CD4-positive, alpha-beta T cell (primary cell): ENCODE measurements at regions not wholly inside any gene's neighbourhood (a gene's known extent, or its start where the extent isn't known, plus 50 kb on each side); places are given as distances from the start of the nearest gene placed in this dataset.
"Not testable (repeated sequence)": the region's sequence is repeated elsewhere in the genome, so short reads cannot be mapped to it uniquely, and the experiment has no call there.

Source experiments
- ATAC-seq: fragments of 200-7000 bp; cut with Tn5 transposase; one replicate; pipeline ENCODE4 v1.10.0; 2022; ENCODE audit warnings: mild to moderate bottlenecking; ENCODE audit not compliant: poor library complexity
- CTCF ChIA-PET: fragments of 350-600 bp; sonication (Branson Sonifier 250); formaldehyde crosslinking; loops from one replicate; lab custom pipeline; 2021; ENCODE audit warnings: antibody characterized with exemption, inconsistent platforms; lab: Charles Lee
- POLR2A ChIA-PET: fragments of 350-600 bp; sonication (Branson Sonifier 250); formaldehyde crosslinking; loops from one replicate; lab custom pipeline; 2021; ENCODE audit warnings: antibody characterized with exemption, inconsistent platforms; lab: Charles Lee
- DNase-seq, 14 experiments: peaks; one replicate each; pipeline ENCODE4 v3.0.0-alpha.2; 2013 to 2020; ENCODE audit warnings: mixed read lengths in 2 of 14
- H3K27ac ChIP-seq, 2 donors: one replicate each; pipeline versions ENCODE4 v1.5.1 to v1.7.0; 2013; ENCODE audit warnings: low read length in 2 of 2, low read depth in 1 of 2, mild to moderate bottlenecking in 1 of 2
- H3K27me3 ChIP-seq, 2 experiments: 1 replicate in 1 of 2; 2 replicates in 1 of 2; pipeline versions ENCODE4 v1.6.1 to v1.7.0; 2013; ENCODE audit warnings: low read length in 2 of 2, control low read depth in 1 of 2, mild to moderate bottlenecking in 1 of 2, moderate library complexity in 1 of 2; ENCODE audit not compliant: insufficient read depth in 2 of 2, control insufficient read depth in 1 of 2
- H3K36me3 ChIP-seq: one replicate; pipeline ENCODE4 v1.6.1; 2013; ENCODE audit warnings: low read length, control low read depth; ENCODE audit not compliant: insufficient read depth
- H3K4me1 ChIP-seq: one replicate; pipeline ENCODE4 v1.6.1; 2013; ENCODE audit warnings: low read length, control low read depth; ENCODE audit not compliant: insufficient read depth
- H3K4me3 ChIP-seq: one replicate; pipeline ENCODE4 v1.5.1; 2013; ENCODE audit warnings: mild to moderate bottlenecking, low read length, moderate library complexity
- H3K9me3 ChIP-seq, 2 experiments: 1 replicate in 1 of 2; 2 replicates in 1 of 2; pipeline versions ENCODE4 v1.6.1 to v1.7.0; 2013; ENCODE audit warnings: low read length in 2 of 2, mild to moderate bottlenecking in 2 of 2, control low read depth in 1 of 2, moderate library complexity in 1 of 2; ENCODE audit not compliant: control insufficient read depth in 1 of 2, insufficient read depth in 1 of 2
- H3K27ac Mint-ChIP-seq: one replicate; pipeline ENCODE4 v1.8.0; 2020; ENCODE audit warnings: mixed read lengths
- H3K27me3 Mint-ChIP-seq: one replicate; pipeline ENCODE4 v1.8.0; 2021; ENCODE audit warnings: mixed read lengths
- H3K36me3 Mint-ChIP-seq: one replicate; pipeline ENCODE4 v1.8.0; 2021; ENCODE audit warnings: low read depth, mixed read lengths
- H3K4me1 Mint-ChIP-seq: one replicate; pipeline ENCODE4 v1.8.0; 2021; ENCODE audit warnings: low read depth, mixed read lengths
- H3K4me3 Mint-ChIP-seq: one replicate; pipeline ENCODE4 v1.8.0; 2020; ENCODE audit warnings: mild to moderate bottlenecking, mixed read lengths
- H3K9me3 Mint-ChIP-seq: one replicate; pipeline ENCODE4 v1.8.0; 2020; ENCODE audit warnings: mixed read lengths
- CTCF ChIP-seq: fragments of 200-600 bp; IDR thresholded peaks from one replicate; pipeline ENCODE4 v1.8.0; 2022; ENCODE audit warnings: antibody characterized with exemption, mild to moderate bottlenecking
- intact Hi-C, 2 experiments: fragments of 100-400 bp; cut with DNase I in 1 of 2; cut with micrococcal nuclease in 1 of 2; formaldehyde crosslinking; loops; one replicate each; pipeline versions ENCODE4 v1.15.1 to v1.9.0; 2023 to 2025; cut with DNase I, micrococcal nuclease

- H3K36me3 Mint-ChIP-seq = peaks cover 25% of the 10 kb centered on the region
- Histone ChIP-seq H3K4me1 (no peaks in the 10 kb centered on the region), H3K27ac (no peak overlapping the region), H3K4me3 (no peak overlapping the region), H3K9me3 (no peaks in the 10 kb centered on the region), H3K27me3 (no peaks in the 10 kb centered on the region), H3K36me3 (peaks cover 58% of the 10 kb centered on the region)
- no peaks in the 10 kb centered on the region for H3K27me3 Mint-ChIP-seq
- DNase-seq = no peak
- ChIA-PET CTCF (interaction anchor here (1.4 kb wide), 1 partner anchor 10 kb away, joined by 3 read pairs; no protein-coding TSS in a partner anchor), POLR2A (no interaction called here)
- ATAC-seq = no peak
- intact Hi-C loops = no loop called here
- H3K9me3 Mint-ChIP-seq = no peaks in the 10 kb centered on the region
- peaks cover 4% of the 10 kb centered on the region for H3K4me1 Mint-ChIP-seq
- H3K27ac Mint-ChIP-seq = no peak overlapping the region
- TF ChIP-seq CTCF = no peak
- no peak overlapping the region for H3K4me3 Mint-ChIP-seq
Observed at GRCh38 chr1:184818646-184819045, 64.0 kb upstream of the EDEM3 start.

GRCh38 chr1:184817003-184817402 is 62.3 kb upstream of the EDEM3 start:
- H3K27ac Mint-ChIP-seq, H3K27me3 Mint-ChIP-seq, CTCF ChIA-PET, ATAC-seq, H3K9me3 Mint-ChIP-seq, H3K9me3 ChIP-seq, H3K27ac ChIP-seq, POLR2A ChIA-PET, H3K27me3 ChIP-seq, intact Hi-C loops, H3K4me3 ChIP-seq, H3K4me3 Mint-ChIP-seq, H3K4me1 Mint-ChIP-seq, DNase-seq, H3K4me1 ChIP-seq: not testable (repeated sequence)
- H3K36me3 ChIP-seq = peaks cover 42% of the 10 kb centered on the region
- H3K36me3 Mint-ChIP-seq = peaks cover 18% of the 10 kb centered on the region

GRCh38 chr1:184813528-184814089 is 59.0 kb upstream of the EDEM3 start:
- Mint-ChIP-seq H3K27me3 (no peaks in the 10 kb centered on the region), H3K36me3 (peaks cover 10% of the 10 kb centered on the region), H3K9me3 (no peaks in the 10 kb centered on the region), H3K4me1 (no peaks in the 10 kb centered on the region), H3K27ac (no peak overlapping the region), H3K4me3 (no peak overlapping the region)
- no peaks in the 10 kb centered on the region for H3K4me1 ChIP-seq
- H3K27me3 ChIP-seq = no peaks in the 10 kb centered on the region
- POLR2A ChIA-PET = no interaction called here
- no peak overlapping the region for H3K4me3 ChIP-seq
- CTCF ChIA-PET = interaction anchor here (1.5 to 1.6 kb wide), 2 partner anchors 8 to 78 kb away, joined by 3 to 5 read pairs; no protein-coding TSS in a partner anchor
- no peak for DNase-seq
- no peak overlapping the region for H3K27ac ChIP-seq
- no peak for ATAC-seq
- TF ChIP-seq CTCF = no peak
- H3K36me3 ChIP-seq = peaks cover 16% of the 10 kb centered on the region
- H3K9me3 ChIP-seq = no peaks in the 10 kb centered on the region
- intact Hi-C loops = no loop called here
